ENCODE measurements at regions not wholly inside any gene's neighbourhood (a gene's known extent, or its start where the extent isn't known, plus 50 kb on each side); places are given as distances from the start of the nearest gene placed in this dataset.

DNA sequence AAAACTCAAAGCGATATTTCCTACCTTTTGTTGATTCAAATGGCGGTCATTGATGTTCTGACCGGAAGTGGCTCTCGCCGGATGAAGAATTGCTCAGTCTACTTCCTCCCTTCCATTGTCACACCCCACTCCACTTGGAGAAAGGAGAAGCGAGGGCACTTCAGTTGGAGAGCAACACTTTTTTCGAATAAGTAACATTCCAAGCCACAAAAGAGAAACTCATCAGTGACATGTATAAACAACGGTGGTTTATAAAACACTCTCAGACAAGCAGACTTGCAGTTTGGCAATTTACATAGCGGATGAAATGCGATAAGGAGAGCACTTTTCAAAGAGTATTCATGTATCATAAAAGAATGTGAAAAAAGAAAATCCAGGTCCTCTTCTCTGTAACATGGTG is 919.1 kb downstream of the MCTP2 start:
- TF ChIP-seq SIN3A (IDR thresholded peaks at IDR 0.05; ENCODE audit: borderline replicate concordance, insufficient read depth, low read length) (no peak), TAF1 (IDR thresholded peaks at IDR 0.05; ENCODE audit: borderline replicate concordance, insufficient read depth, low read length) (no peak)
- TF ChIP-seq, protein P1, sequence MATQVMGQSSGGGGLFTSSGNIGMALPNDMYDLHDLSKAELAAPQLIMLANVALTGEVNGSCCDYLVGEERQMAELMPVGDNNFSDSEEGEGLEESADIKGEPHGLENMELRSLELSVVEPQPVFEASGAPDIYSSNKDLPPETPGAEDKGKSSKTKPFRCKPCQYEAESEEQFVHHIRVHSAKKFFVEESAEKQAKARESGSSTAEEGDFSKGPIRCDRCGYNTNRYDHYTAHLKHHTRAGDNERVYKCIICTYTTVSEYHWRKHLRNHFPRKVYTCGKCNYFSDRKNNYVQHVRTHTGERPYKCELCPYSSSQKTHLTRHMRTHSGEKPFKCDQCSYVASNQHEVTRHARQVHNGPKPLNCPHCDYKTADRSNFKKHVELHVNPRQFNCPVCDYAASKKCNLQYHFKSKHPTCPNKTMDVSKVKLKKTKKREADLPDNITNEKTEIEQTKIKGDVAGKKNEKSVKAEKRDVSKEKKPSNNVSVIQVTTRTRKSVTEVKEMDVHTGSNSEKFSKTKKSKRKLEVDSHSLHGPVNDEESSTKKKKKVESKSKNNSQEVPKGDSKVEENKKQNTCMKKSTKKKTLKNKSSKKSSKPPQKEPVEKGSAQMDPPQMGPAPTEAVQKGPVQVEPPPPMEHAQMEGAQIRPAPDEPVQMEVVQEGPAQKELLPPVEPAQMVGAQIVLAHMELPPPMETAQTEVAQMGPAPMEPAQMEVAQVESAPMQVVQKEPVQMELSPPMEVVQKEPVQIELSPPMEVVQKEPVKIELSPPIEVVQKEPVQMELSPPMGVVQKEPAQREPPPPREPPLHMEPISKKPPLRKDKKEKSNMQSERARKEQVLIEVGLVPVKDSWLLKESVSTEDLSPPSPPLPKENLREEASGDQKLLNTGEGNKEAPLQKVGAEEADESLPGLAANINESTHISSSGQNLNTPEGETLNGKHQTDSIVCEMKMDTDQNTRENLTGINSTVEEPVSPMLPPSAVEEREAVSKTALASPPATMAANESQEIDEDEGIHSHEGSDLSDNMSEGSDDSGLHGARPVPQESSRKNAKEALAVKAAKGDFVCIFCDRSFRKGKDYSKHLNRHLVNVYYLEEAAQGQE (IDR thresholded peaks at IDR 0.05; ENCODE audit: insufficient read depth in 1 of 2, low read depth in 2 of 2, low read length in 2 of 2): no peak

DNA sequence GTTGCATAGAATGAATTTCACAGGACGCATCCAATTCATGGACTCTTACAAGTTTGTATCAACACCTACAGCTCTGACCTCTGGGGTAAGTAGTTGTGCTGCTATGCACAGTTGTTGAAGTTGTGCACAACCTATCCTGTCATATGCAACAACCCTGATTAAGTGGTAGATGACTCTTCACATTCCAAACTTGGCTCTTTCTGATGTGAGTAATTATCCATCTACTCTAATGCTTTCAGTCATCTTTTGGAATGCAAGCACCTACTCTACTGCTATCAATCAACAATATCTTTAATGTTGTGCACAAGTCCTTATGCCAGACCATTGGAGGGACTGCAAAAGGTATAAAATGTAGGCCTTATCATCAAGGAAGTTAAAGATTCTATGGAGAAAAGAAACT is 921.4 kb downstream of the MCTP2 start:
- TF ChIP-seq TAF1 (IDR thresholded peaks at IDR 0.05; ENCODE audit: borderline replicate concordance, insufficient read depth, low read length): no peak
- TF ChIP-seq, protein P1 (IDR thresholded peaks at IDR 0.05; ENCODE audit: insufficient read depth in 1 of 2, low read depth in 2 of 2, low read length in 2 of 2): no peak
- no peak for TF ChIP-seq FOXP2 (optimal IDR thresholded peaks at IDR 0.05; ENCODE audit: borderline replicate concordance, extremely low read depth, extremely low read length, insufficient read depth)
- no peak for TF ChIP-seq SIN3A (IDR thresholded peaks at IDR 0.05; ENCODE audit: borderline replicate concordance, insufficient read depth, low read length)
- no peak for TF ChIP-seq POLR2AphosphoS5 (IDR thresholded peaks at IDR 0.05; ENCODE audit: low read depth, low read length)

DNA sequence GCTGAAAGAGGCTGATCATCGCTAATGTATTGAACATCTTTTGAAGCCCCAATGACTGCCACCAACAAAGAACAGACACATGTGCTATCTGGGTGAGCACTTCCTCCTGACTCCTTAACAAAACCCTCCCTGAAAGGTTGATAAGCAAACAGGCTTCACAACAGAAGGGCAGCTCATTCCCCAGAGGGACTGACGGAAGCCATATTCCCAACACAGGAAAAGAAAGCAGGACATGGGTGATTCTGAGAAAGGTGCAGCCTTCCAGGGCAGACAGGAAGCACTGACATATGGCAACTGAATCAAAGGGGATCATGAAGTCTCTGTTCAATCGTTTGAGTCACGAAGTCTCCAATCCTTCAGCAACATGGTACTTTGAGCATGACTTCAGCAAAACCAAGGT is 929.0 kb downstream of the MCTP2 start:
- TF ChIP-seq TAF1 (IDR thresholded peaks at IDR 0.05; ENCODE audit: borderline replicate concordance, insufficient read depth, low read length): no peak

DNA sequence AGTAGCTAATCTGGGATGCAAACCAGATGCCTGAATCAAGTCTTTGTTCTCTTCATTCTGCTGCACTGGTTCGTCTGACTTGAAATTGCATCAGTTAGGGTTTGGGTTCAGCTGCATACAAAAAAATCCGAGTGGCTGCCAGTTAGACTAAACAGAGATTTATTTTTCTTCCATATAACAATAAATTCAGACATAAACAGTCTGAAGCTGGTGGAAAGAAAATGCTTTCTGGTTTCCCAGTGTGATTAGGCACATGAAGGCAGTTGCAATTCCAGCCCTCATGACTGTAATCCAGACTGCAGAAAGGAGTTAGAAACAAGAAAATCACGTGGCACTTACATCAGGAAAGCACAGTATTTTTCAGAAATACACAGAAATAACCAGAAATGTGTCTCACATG is 930.7 kb downstream of the MCTP2 start:
- no peak for TF ChIP-seq SIN3A (IDR thresholded peaks at IDR 0.05; ENCODE audit: borderline replicate concordance, insufficient read depth, low read length)
- TF ChIP-seq POLR2AphosphoS5 (IDR thresholded peaks at IDR 0.05; ENCODE audit: low read depth, low read length): no peak
- TF ChIP-seq FOXP2 (optimal IDR thresholded peaks at IDR 0.05; ENCODE audit: borderline replicate concordance, extremely low read depth, extremely low read length, insufficient read depth): no peak
- no peak for TF ChIP-seq TAF1 (IDR thresholded peaks at IDR 0.05; ENCODE audit: borderline replicate concordance, insufficient read depth, low read length)
- TF ChIP-seq, protein P1 (IDR thresholded peaks at IDR 0.05; ENCODE audit: insufficient read depth in 1 of 2, low read depth in 2 of 2, low read length in 2 of 2): no peak

DNA sequence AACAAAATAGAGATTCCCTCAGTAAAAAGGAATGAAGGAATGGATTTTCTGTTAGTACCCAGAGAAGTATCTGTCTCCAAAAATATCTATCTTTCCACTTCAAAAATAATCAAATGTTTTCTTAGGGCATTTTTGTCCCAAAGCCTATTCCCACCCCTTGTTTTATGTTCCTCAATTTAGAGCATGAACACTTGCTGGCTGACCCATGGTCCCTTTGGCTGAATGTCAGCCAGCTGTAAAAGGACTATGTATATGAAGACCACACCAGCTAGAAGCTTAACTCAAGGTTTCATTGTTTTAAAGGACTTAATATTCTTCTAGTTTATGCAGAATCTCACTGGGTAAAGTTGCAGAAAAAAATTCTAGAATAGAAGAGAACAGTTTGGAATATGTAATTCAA is 931.2 kb downstream of the MCTP2 start:
- TF ChIP-seq POLR2AphosphoS5 (IDR thresholded peaks at IDR 0.05; ENCODE audit: low read depth, low read length): no peak
- no peak for TF ChIP-seq FOXP2 (optimal IDR thresholded peaks at IDR 0.05; ENCODE audit: borderline replicate concordance, extremely low read depth, extremely low read length, insufficient read depth)
- TF ChIP-seq TAF1 (IDR thresholded peaks at IDR 0.05; ENCODE audit: borderline replicate concordance, insufficient read depth, low read length): no peak

DNA sequence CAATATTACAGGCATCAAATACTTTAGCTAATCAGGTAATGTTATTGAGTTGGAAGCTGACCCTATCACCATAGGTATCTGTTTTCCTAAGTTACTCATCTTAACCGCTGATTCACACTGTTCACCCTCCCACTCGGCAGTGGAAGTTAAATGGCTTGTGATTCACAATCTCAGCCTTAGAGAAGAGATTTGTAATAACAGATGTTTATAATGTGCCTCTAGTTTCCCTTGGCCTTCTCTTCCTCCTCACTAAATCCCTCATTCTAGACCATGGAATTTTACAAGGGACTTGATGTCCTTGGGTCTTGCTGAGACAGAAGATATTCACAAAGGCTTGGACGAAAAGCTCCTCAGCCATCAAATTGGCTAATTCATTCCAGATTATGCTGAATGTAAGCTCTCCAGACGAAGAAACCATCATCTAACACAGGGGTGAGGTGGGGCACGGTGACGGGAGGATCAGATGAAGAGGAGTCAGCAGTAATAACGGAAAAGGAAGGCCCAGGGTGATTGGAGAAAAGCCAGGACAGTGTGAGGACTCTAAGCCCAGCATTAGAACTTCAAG is 931.7 kb downstream of the MCTP2 start:
- TF ChIP-seq SIN3A (IDR thresholded peaks at IDR 0.05; ENCODE audit: borderline replicate concordance, insufficient read depth, low read length) (peak; percentile 29; the same call in 1 of the 2 replicates), POLR2AphosphoS5 (IDR thresholded peaks at IDR 0.05; ENCODE audit: low read depth, low read length) (no peak), FOXP2 (optimal IDR thresholded peaks at IDR 0.05; ENCODE audit: borderline replicate concordance, extremely low read depth, extremely low read length, insufficient read depth) (peak; percentile 12)
- TF ChIP-seq, protein P1 (IDR thresholded peaks at IDR 0.05; ENCODE audit: insufficient read depth in 1 of 2, low read depth in 2 of 2, low read length in 2 of 2): no peak

All from PFSK-1 (cell line).